HG02840 (cell line): ENCODE measurements at regions not wholly inside any gene's neighbourhood (a gene's known extent, or its start where the extent isn't known, plus 50 kb on each side); places are given as distances from the start of the nearest gene placed in this dataset.
"Not testable (repeated sequence)": the region's sequence is repeated elsewhere in the genome, so short reads cannot be mapped to it uniquely, and the experiment has no call there.

Experiments
- ATAC-seq: cut with Tn5 transposase; IDR thresholded peaks from one replicate; pipeline ENCODE4 v1.9.1; 2021; ENCODE audit warnings: mild to moderate bottlenecking, moderate library complexity, moderate number of reproducible peaks; ENCODE audit not compliant: unreplicated experiment, low FRiP score

GRCh38 chrX:112377481-112377880 lies 294.9 kb upstream of the TRPC5 start:
- no peak for ATAC-seq

- no peak for ATAC-seq
Observed at GRCh38 chrX:112368371-112368770, 285.8 kb upstream of the TRPC5 start.

GRCh38 chrX:112367065-112367464 lies 284.5 kb upstream of the TRPC5 start:
- no peak for ATAC-seq

DNA sequence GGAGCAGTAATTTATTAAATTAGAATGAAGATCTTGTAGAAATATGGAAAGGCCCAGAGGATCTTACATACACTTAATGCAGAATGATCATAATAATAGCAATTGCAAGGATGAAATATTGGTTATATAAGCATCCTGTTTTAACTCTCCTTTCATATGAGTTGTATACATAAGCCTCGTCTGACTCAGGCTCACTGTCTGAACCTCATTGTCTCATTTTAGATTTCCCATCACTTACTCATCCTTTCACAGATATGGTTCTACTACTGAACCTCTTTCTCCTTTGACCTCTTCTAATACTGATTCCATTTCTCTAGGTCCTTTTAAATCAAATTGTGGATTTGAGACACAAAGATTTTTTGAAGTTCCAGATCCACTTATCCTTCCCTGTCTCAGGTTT lies 277.3 kb upstream of the TRPC5 start:
- no peak for ATAC-seq

- ATAC-seq: no peak
Observed at GRCh38 chrX:112355931-112356330, 273.4 kb upstream of the TRPC5 start.

GRCh38 chrX:112341598-112341997 lies 259.0 kb upstream of the TRPC5 start:
- ATAC-seq: no peak

DNA sequence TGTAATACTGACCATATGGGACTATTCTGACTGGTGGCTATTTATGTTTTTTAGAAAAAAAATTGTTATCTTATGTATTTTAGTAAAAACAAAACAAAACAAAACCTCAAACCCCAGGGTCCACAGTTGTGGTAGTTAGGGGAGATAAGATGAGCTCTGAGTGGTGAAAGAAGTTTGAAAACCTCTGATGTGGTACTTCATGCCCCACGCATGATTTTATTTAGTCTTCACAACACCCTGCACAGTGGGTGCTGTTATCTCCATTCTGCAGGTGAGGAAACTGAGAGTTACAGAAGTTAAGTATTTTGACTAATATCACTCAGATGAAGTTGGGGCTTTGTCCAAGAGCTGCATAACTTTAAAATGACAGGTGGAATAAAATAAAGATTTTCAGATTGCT lies 230.6 kb upstream of the TRPC5 start:
- no peak for ATAC-seq

DNA sequence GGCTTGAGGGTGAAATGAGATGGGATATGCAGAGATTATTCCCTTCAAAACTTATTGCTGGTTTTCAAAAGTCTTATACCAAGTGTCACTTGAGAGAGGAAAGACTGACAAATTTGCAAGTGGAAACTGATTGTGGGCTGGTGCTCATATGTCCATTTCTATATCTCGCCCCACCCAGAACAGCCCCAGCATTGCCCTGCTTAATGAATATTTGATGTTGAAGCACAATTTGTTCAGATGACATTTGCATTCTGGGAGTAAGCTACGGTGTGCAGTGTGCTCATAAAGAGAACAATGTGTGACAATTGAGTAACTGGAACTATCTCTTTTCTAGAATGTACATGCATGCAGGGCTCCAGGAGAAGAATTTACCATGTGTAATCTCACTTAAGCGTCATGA lies 223.5 kb upstream of the TRPC5 start:
- no peak for ATAC-seq

DNA sequence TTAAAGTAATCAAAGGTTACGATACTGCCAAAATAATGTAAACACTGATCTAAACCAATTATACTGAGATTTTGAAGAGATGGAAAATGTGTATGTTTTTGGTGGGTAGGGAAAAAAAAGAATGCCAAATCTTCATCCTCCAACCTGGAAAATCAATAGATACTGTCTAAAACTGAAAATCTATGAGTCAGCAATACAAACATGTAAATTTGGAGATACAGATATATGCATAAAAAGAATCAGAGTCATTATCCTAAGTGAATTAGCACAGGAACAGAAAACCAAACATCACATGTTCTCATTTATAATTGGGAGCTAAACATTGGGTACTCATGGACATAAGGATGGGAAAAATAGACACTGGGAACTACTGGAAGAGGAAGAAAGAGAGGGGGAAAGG lies 197.4 kb upstream of the TRPC5 start:
- ATAC-seq: no peak

DNA sequence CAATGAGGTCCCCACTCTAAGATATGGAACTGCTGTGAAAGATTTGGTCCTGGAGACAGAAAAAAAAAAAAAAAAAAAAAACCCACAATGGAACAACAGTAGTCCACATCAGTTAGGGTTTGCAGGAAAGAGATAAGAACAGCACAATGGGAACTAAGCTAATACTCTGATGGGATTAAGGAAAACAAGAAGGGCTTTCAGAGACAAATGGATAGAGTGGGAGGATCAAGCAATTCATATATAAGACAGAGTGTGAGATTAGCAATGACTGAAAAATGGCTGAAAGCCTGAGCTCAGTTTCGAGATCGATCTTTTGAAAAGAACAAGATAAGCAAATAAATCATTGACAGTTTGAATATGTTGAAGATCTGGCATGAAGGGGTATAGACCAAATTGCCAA lies 188.4 kb upstream of the TRPC5 start:
- no peak for ATAC-seq

DNA sequence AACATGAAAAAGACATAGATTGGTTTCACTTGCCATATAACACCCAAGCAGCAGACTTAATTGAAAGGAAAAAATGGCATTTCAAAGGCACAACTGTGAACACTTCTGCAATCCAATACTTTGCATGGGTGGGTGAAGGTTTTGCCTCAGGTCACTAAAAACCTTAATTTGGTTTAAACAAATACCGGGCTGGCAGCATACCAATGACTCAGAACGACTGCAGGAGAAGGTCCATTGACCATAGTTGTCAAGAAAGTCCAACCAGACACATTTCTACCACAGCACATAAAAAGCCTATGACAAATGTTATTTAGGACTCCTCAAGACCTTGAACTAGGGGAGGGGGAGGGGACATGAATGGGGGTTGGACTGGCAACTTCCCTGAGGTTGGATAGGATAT lies 183.6 kb upstream of the TRPC5 start:
- ATAC-seq: no peak

- no peak for ATAC-seq
Observed at GRCh38 chrX:112259375-112259774, 176.8 kb upstream of the TRPC5 start.

GRCh38 chrX:112254896-112255295 lies 172.3 kb upstream of the TRPC5 start:
- ATAC-seq: no peak

GRCh38 chrX:112247714-112248113 lies 165.1 kb upstream of the TRPC5 start:
- ATAC-seq: no peak

DNA sequence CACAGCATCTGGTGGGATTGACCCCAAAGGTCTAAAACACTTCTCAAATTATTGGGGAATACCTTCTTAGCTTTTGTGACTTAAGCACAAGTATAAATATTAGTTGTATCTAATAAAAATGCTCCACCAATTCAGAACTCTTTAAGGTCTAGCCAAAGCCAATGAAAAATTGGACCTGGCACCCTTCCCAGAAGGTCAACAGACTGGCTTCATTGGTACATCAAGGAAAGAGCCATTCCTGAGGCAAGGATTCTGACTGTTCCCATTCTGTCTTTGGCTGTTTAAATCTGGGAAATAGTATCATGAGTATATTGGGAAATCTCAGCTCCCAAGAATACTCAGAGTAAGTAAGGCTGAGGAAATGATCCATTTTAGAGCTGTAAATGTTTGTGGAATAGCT lies 153.0 kb upstream of the TRPC5 start:
- no peak for ATAC-seq

DNA sequence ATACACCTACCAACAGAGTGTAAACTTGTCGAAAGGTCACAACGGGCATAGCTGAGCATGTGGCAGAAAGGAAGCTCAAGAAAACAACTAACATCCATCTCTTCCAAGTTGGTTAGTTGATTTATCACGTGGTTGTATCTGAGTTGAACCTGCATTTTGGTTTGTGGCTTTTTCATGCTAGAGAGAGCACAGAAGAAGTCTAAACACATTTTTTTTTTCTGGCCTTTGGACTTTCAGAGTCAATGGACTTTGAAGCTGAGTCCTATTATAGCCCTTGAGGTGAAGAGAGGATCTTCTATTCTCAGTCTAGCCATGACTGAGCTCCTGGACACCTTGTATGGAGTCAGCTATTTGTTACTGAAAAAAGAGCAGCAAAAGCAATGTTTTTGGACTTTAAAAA lies 150.6 kb upstream of the TRPC5 start:
- no peak for ATAC-seq

DNA sequence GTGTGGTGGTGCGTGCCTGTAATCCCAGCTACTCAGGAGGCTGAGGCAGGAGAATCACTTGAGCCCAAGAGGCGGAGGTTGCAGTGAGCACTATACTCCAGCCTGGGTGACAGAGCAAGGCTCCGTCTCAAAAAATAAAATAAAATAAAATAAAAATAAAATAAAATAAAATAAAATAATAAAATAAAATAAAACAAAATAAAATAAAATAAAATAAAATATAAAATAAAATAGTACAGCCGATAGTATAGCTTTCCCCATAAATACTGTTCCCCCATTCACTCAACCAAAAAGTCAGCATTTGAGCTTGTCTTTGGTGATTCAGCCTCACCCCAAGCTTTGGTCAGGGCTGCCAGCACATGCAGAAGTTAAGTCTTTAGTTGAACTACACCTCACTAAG lies 144.2 kb upstream of the TRPC5 start:
- ATAC-seq: not testable (repeated sequence)

DNA sequence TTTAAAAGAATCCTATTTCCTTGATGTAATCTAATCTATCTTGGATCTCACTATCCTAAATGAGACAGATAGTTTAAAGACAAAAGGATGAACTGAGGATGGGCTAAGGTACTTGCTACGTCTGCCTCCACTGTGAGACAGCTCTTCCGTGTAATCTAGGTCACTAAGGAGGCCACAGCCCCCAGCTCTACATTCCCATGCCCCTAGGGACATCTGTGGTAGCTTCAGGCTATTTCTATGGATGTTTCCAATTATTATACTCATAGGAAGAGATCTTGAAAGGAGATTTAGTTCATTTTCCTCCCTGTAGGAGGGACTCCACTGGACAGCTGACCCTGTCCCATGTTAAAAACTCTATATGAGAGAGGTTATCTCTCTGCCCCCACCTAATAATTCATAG lies 140.8 kb upstream of the TRPC5 start:
- ATAC-seq: no peak

GRCh38 chrX:112218388-112218787 lies 135.8 kb upstream of the TRPC5 start:
- no peak for ATAC-seq

DNA sequence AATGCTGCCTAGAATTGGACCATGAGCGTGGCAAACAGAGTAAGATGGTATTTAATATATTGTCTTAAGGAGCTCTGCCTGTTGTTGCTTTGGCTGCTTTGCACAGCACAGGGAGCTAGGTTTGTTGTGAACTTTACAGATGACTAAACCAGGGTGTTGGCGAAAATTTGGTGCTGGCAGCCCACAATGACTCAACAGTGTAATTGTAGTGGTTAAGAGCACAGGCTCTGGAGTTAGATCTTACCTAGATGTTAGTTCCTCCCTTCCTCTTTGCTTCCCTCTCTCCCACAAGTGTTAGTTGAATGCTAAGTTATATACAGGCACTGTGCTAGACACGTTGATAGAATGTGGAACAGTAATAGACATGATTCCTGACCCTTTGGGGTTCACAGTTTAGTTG lies 128.9 kb upstream of the TRPC5 start:
- no peak for ATAC-seq

- no peak for ATAC-seq
Observed at GRCh38 chrX:112197840-112198239, 115.3 kb upstream of the TRPC5 start.

DNA sequence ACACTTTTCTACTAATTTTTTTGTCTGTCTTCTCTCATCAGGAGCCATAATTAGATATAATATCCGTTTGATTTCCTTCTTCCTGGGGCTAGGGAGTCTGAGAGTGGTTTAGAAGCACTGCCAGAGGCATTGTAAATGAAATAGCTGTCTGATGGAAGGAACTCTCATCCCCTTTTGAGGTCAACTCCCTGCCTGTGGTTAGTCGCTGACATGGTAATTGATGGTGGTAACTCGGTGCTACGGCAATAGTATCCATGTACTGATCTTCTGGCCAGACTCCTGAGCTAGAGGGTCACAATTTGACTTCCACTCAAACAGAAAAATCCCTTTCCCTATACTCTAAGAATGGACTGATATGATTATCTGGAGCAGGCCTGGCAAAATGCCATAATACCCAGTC lies 108.1 kb upstream of the TRPC5 start:
- ATAC-seq: no peak

DNA sequence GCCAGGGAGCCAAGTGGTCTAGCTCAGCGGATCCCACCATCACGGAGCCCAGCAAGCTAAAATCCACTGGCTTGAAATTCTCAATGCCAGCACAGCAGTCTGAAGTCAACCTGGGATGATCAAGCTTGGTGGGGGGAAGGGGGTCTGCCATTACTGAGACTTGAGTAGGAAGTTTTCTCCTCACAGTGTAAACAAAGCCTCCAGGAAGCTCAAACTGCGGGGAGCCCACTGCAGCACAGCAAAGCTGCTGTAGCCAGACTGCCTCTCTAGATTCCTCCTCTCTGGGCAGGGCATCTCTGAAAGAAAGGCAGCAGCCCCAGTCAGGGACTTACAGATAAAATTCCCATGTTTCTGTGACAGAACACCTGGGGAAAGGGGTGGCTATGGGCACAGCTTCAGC lies 98.8 kb upstream of the TRPC5 start:
- not testable (repeated sequence) for ATAC-seq

DNA sequence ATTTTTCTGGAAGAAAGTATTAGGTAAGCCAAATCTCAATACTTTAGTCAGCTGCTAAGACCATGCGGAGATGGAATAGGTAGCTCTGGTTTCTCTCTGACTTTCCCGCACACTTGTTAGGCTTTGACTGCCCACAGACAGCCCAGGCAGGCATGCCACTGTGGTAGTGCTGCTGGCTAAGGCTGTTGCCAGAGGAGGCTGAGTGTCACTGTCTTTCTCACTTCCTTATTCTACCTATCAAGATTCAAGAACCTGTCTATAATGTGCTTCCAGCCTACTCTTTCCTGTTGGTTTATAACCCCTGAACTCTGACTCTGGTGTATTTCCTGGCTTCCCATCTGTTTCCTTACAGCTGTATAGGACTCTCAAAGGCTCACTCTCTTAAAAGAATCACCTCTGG lies 81.8 kb upstream of the TRPC5 start:
- no peak for ATAC-seq
